Transverse colon (tissue), 3 donors: ENCODE measurements at regions not wholly inside any gene's neighbourhood (a gene's known extent, or its start where the extent isn't known, plus 50 kb on each side); places are given as distances from the start of the nearest gene placed in this dataset.

ENCODE experiments used
- CTCF ChIP-seq, 5 experiments: fragments of 200-600 bp in 3 of 5; fragments of 450-650 bp in 2 of 5; sonication (generic) in 3 of 5; IDR thresholded peaks; 1 replicate in 2 of 5; 2 replicates in 3 of 5; pipeline ENCODE4 v1.5.1; 2016 to 2017; ENCODE audit warnings: antibody characterized with exemption in 5 of 5, inconsistent platforms in 3 of 5, mild to moderate bottlenecking in 2 of 5, moderate library complexity in 1 of 5
- POLR2A ChIP-seq: fragments of 450-650 bp; IDR thresholded peaks from one replicate; pipeline ENCODE4 v1.6.1; 2016; ENCODE audit warnings: antibody characterized with exemption, mild to moderate bottlenecking, moderate library complexity

GRCh38 chr1:58899587-58900271, 115.9 kb upstream of the JUN start:
- TF ChIP-seq CTCF (IDR thresholded peaks at IDR 0.05) (no peak), POLR2A (peak; percentile 62)
